HL-60 (cell line): ENCODE measurements at regions not wholly inside any gene's neighbourhood (a gene's known extent, or its start where the extent isn't known, plus 50 kb on each side); places are given as distances from the start of the nearest gene placed in this dataset.

Experiments
- DNase-seq, 2 experiments: peaks; one replicate each; pipeline ENCODE4 v3.0.0-alpha.2; 2010 to 2020; ENCODE audit warnings: low read depth in 1 of 2, low spot score in 1 of 2
- H3K27ac ChIP-seq: fragments of 250-450 bp; sonication (Bioruptor Pico); replicated peaks from 2 replicates; pipeline ENCODE4 v1.5.1; 2020; ENCODE audit warnings: mild to moderate bottlenecking, moderate library complexity
- H3K27me3 ChIP-seq: fragments of 250-450 bp; sonication (Bioruptor Pico); 2 replicates; pipeline ENCODE4 v1.5.1; 2021; ENCODE audit warnings: mild to moderate bottlenecking, moderate library complexity; ENCODE audit not compliant: insufficient read depth, poor library complexity, severe bottlenecking
- H3K4me3 ChIP-seq: replicated peaks from 2 replicates; pipeline ENCODE4 v1.5.1; 2011; ENCODE audit warnings: mild to moderate bottlenecking, control low read depth, low read length; ENCODE audit not compliant: insufficient read depth
- GABPA ChIP-seq: IDR thresholded peaks from 2 replicates; pipeline ENCODE4 v1.6.1; 2012; ENCODE audit warnings: low read depth
- POLR2AphosphoS5 ChIP-seq: IDR thresholded peaks from 2 replicates; pipeline ENCODE4 v1.6.1; 2012; ENCODE audit warnings: low read depth
- SPI1 ChIP-seq: IDR thresholded peaks from 2 replicates; pipeline ENCODE4 v1.6.1; 2012; ENCODE audit warnings: low read depth, mild to moderate bottlenecking, borderline replicate concordance
- TF ChIP-seq, protein P1 (sequence below): IDR thresholded peaks from 2 replicates; pipeline ENCODE4 v1.6.1; 2012; ENCODE audit warnings: low read depth; ENCODE audit not compliant: insufficient replicate concordance
- TF ChIP-seq, protein P2 (sequence below): IDR thresholded peaks from one replicate; pipeline ENCODE4 v1.5.1; 2011; ENCODE audit warnings: low read length, control low read depth, inconsistent platforms; ENCODE audit not compliant: insufficient read depth

DNA sequence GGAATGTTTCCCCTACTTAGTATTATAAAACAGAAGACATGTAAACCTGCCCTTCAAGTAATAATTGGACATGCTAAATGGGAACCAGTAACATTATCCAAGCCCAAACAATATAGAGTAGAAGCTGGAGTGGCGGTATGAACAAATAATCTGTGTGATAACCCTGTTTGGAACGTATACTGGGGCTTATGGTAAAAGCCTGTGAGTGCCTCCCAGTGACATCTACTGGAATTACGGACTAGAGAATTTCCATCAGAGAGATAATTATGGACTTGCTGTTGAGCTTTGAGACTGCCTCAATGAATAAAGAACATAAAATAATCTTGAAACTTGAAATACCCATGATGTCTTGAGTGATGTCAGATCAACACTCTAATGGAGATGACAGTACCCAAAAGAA is 406.3 kb upstream of the GRIA3 start:
- no peak overlapping the region for H3K4me3 ChIP-seq
- DNase-seq: no peak
- no peak overlapping the region for H3K27ac ChIP-seq
- TF ChIP-seq, protein P1, sequence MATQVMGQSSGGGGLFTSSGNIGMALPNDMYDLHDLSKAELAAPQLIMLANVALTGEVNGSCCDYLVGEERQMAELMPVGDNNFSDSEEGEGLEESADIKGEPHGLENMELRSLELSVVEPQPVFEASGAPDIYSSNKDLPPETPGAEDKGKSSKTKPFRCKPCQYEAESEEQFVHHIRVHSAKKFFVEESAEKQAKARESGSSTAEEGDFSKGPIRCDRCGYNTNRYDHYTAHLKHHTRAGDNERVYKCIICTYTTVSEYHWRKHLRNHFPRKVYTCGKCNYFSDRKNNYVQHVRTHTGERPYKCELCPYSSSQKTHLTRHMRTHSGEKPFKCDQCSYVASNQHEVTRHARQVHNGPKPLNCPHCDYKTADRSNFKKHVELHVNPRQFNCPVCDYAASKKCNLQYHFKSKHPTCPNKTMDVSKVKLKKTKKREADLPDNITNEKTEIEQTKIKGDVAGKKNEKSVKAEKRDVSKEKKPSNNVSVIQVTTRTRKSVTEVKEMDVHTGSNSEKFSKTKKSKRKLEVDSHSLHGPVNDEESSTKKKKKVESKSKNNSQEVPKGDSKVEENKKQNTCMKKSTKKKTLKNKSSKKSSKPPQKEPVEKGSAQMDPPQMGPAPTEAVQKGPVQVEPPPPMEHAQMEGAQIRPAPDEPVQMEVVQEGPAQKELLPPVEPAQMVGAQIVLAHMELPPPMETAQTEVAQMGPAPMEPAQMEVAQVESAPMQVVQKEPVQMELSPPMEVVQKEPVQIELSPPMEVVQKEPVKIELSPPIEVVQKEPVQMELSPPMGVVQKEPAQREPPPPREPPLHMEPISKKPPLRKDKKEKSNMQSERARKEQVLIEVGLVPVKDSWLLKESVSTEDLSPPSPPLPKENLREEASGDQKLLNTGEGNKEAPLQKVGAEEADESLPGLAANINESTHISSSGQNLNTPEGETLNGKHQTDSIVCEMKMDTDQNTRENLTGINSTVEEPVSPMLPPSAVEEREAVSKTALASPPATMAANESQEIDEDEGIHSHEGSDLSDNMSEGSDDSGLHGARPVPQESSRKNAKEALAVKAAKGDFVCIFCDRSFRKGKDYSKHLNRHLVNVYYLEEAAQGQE: no peak
- TF ChIP-seq POLR2AphosphoS5: no peak
- TF ChIP-seq SPI1: no peak
- TF ChIP-seq GABPA: no peak
- TF ChIP-seq, protein P2, sequence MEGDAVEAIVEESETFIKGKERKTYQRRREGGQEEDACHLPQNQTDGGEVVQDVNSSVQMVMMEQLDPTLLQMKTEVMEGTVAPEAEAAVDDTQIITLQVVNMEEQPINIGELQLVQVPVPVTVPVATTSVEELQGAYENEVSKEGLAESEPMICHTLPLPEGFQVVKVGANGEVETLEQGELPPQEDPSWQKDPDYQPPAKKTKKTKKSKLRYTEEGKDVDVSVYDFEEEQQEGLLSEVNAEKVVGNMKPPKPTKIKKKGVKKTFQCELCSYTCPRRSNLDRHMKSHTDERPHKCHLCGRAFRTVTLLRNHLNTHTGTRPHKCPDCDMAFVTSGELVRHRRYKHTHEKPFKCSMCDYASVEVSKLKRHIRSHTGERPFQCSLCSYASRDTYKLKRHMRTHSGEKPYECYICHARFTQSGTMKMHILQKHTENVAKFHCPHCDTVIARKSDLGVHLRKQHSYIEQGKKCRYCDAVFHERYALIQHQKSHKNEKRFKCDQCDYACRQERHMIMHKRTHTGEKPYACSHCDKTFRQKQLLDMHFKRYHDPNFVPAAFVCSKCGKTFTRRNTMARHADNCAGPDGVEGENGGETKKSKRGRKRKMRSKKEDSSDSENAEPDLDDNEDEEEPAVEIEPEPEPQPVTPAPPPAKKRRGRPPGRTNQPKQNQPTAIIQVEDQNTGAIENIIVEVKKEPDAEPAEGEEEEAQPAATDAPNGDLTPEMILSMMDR: no peak
- H3K27me3 ChIP-seq: no peaks in the 10 kb centered on the region

DNA sequence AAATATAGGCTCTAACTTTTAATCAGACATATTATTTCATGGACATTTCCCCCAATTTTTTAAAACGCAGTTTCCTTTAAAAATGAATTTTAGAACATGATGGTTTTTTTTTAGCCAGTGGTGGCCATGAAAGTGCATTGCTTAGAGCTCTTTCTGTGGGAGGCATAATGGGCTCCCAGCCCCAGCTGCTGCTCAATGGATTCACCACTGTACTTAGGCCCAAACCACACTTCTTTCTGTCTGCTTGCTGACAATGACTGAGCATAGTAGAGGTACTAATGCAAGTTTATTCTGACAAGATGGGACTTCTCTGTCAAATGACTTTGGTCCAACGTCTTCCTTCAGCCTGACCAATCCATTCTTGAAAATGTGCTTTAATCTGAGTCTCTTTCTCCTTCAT is 400.2 kb upstream of the GRIA3 start:
- Histone ChIP-seq H3K4me3 (no peak overlapping the region), H3K27me3 (no peaks in the 10 kb centered on the region), H3K27ac (no peak overlapping the region)
- TF ChIP-seq POLR2AphosphoS5 (no peak), GABPA (no peak), SPI1 (no peak)
- TF ChIP-seq, protein P1: no peak
- TF ChIP-seq, protein P2: no peak
- no peak for DNase-seq

DNA sequence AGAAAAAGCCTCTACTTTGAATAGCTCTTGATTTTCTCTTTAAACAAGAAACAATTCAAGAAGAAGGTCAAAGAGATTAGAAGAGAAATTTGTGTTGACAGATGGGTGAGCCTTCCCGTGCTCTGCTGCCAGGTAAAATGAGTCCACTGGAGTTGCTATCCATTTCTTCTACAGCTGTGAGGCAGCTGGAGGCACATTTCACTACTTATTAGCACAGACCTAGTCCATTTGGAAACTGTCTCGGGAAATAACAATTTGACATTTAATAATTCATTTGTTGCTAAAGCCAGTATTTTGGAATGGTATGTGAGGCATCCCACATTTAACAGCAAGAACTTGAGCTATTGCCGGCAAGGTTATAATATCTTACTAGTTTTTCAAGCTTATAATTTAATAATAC is 396.8 kb upstream of the GRIA3 start:
- H3K27me3 ChIP-seq: no peaks in the 10 kb centered on the region
- TF ChIP-seq, protein P2: no peak
- TF ChIP-seq, protein P1: no peak
- TF ChIP-seq POLR2AphosphoS5: no peak
- no peak for TF ChIP-seq SPI1
- DNase-seq: no peak
- H3K27ac ChIP-seq: no peak overlapping the region
- H3K4me3 ChIP-seq: no peak overlapping the region
